ENCODE measurements at regions not wholly inside any gene's neighbourhood (a gene's known extent, or its start where the extent isn't known, plus 50 kb on each side); places are given as distances from the start of the nearest gene placed in this dataset.

DNA sequence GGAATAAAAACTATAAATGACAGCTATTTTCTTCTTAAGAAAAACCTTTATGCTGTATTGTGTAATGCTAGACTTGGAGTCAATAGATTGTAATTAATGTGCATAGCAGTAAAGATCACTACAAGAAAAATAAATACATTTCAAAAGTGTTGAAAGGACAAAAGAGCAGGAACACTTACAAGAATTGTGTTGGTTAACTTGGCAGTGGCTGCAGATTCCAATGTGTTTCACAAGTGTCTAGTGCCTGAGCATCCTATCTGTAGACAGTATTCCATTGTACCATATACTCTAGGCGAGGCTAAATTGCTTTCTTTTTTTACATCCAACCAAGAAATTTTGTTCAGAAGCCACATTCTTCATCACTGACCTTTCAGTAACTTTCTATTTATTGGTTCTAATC, 924.1 kb downstream of the EPHA7 start:
- no TSS peak for BruUV-seq (replicated peaks)
- no peaks in the 10 kb centered on the region for H3K9me3 ChIP-seq (ENCODE audit: insufficient read depth, low read depth)
- CTCF ChIA-PET, result no interaction called here
- no peak overlapping the region for H3K27ac ChIP-seq
- no peaks in the 10 kb centered on the region for H3F3A ChIP-seq (ENCODE audit: insufficient read depth, low read depth)
- H3K27me3 ChIP-seq (ENCODE audit: insufficient read depth, low read depth), result no peaks in the 10 kb centered on the region
- no peak for DNase-seq
- H4K20me1 ChIP-seq (ENCODE audit: insufficient read depth), result no peaks in the 10 kb centered on the region
- intact Hi-C loops (cut with micrococcal nuclease; ENCODE audit: unreplicated experiment), result no loop called here
- H3K4me3 ChIP-seq, result no peak overlapping the region
- H3K79me2 ChIP-seq (ENCODE audit: low read depth), result no peaks in the 10 kb centered on the region
- no peak overlapping the region for H2AFZ ChIP-seq
- no peaks in the 10 kb centered on the region for H3K4me1 ChIP-seq (replicated peaks; ENCODE audit: insufficient read depth)
- H3K9me2 ChIP-seq (ENCODE audit: insufficient read depth), result no peaks in the 10 kb centered on the region
- TF ChIP-seq, protein P1, sequence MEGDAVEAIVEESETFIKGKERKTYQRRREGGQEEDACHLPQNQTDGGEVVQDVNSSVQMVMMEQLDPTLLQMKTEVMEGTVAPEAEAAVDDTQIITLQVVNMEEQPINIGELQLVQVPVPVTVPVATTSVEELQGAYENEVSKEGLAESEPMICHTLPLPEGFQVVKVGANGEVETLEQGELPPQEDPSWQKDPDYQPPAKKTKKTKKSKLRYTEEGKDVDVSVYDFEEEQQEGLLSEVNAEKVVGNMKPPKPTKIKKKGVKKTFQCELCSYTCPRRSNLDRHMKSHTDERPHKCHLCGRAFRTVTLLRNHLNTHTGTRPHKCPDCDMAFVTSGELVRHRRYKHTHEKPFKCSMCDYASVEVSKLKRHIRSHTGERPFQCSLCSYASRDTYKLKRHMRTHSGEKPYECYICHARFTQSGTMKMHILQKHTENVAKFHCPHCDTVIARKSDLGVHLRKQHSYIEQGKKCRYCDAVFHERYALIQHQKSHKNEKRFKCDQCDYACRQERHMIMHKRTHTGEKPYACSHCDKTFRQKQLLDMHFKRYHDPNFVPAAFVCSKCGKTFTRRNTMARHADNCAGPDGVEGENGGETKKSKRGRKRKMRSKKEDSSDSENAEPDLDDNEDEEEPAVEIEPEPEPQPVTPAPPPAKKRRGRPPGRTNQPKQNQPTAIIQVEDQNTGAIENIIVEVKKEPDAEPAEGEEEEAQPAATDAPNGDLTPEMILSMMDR (conservative IDR thresholded peaks at IDR 0.05), result no peak
- TF ChIP-seq EZH2 (IDR thresholded peaks at IDR 0.05; ENCODE audit: low read depth), result no peak
- POLR2A ChIA-PET (ENCODE audit: unreplicated experiment), result no interaction called here
- no peak overlapping the region for H3K4me2 ChIP-seq
- H3K36me3 ChIP-seq (ENCODE audit: low read depth), result no peaks in the 10 kb centered on the region

DNA sequence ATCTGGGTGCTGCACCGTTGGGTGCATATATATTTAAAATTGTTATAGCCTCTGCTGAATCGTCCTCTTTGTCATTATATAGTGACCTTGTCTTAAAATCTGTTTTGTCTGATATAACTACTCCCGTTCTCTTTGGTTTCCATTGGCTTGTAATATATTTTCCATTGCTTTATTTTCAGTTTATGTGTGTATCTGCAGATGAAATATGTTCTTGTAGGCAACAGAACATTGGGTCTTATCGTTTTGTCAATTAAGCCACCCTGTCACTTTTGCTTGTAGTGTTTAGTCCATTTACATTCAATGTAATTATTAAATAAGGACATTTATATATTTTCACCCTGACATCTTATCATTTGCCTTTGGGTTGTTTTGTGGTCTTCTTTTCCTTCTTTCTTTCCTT, 933.9 kb downstream of the EPHA7 start:
- Histone ChIP-seq H3K27ac (no peak overlapping the region), H3F3A (ENCODE audit: insufficient read depth, low read depth) (no peaks in the 10 kb centered on the region), H3K4me1 (replicated peaks; ENCODE audit: insufficient read depth) (no peaks in the 10 kb centered on the region), H3K36me3 (ENCODE audit: low read depth) (no peaks in the 10 kb centered on the region), H3K4me3 (no peak overlapping the region), H3K9me2 (ENCODE audit: insufficient read depth) (no peaks in the 10 kb centered on the region), H3K9me3 (ENCODE audit: insufficient read depth, low read depth) (no peaks in the 10 kb centered on the region), H4K20me1 (ENCODE audit: insufficient read depth) (no peaks in the 10 kb centered on the region), H2AFZ (no peak overlapping the region), H3K79me2 (ENCODE audit: low read depth) (no peaks in the 10 kb centered on the region), H3K27me3 (ENCODE audit: insufficient read depth, low read depth) (no peaks in the 10 kb centered on the region), H3K4me2 (no peak overlapping the region)
- BruUV-seq (replicated peaks), result no TSS peak
- DNase-seq, result no peak
- TF ChIP-seq, protein P1 (conservative IDR thresholded peaks at IDR 0.05), result no peak
- TF ChIP-seq EZH2 (IDR thresholded peaks at IDR 0.05; ENCODE audit: low read depth), result no peak
- ChIA-PET CTCF (no interaction called here), POLR2A (ENCODE audit: unreplicated experiment) (no interaction called here)
- intact Hi-C loops (cut with micrococcal nuclease; ENCODE audit: unreplicated experiment), result no loop called here

DNA sequence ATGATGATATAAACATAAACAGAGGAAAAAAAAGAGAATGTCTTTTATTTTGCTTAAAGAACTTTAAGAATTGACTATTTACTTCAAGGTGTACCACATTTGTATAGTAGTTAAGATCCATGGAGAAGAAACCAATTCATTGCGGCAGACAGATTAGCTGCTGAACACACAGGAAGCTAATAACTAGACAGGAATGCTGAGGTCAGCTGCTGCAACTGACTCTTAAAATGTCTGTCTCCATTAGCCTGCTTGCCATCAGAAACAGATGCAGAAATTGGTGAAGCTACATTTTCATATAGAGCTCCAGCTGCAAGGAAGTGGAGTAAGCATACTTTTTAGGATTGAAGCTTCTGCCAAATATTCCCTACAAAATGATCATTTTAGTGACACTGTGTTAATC, 939.5 kb downstream of the EPHA7 start:
- no peaks in the 10 kb centered on the region for H3K79me2 ChIP-seq (ENCODE audit: low read depth)
- CTCF ChIA-PET, result no interaction called here
- no peaks in the 10 kb centered on the region for H3K27me3 ChIP-seq (ENCODE audit: insufficient read depth, low read depth)
- TF ChIP-seq EZH2 (IDR thresholded peaks at IDR 0.05; ENCODE audit: low read depth), result no peak
- TF ChIP-seq, protein P1 (conservative IDR thresholded peaks at IDR 0.05), result no peak
- POLR2A ChIA-PET (ENCODE audit: unreplicated experiment), result no interaction called here
- H3F3A ChIP-seq (ENCODE audit: insufficient read depth, low read depth), result no peaks in the 10 kb centered on the region
- H3K9me3 ChIP-seq (ENCODE audit: insufficient read depth, low read depth), result no peaks in the 10 kb centered on the region
- H3K4me2 ChIP-seq, result no peak overlapping the region
- H3K9me2 ChIP-seq (ENCODE audit: insufficient read depth), result no peaks in the 10 kb centered on the region
- H4K20me1 ChIP-seq (ENCODE audit: insufficient read depth), result no peaks in the 10 kb centered on the region
- no peak overlapping the region for H2AFZ ChIP-seq
- BruUV-seq (replicated peaks), result no TSS peak
- intact Hi-C loops (cut with micrococcal nuclease; ENCODE audit: unreplicated experiment), result no loop called here
- H3K36me3 ChIP-seq (ENCODE audit: low read depth), result no peaks in the 10 kb centered on the region
- H3K27ac ChIP-seq, result no peak overlapping the region
- DNase-seq, result no peak
- no peak overlapping the region for H3K4me3 ChIP-seq
- no peaks in the 10 kb centered on the region for H3K4me1 ChIP-seq (replicated peaks; ENCODE audit: insufficient read depth)
